SK-N-SH (cell line): ENCODE measurements at regions not wholly inside any gene's neighbourhood (a gene's known extent, or its start where the extent isn't known, plus 50 kb on each side); places are given as distances from the start of the nearest gene placed in this dataset.

Experiments used
- CHD2 ChIP-seq: fragments of 150-350 bp; IDR thresholded peaks from 2 replicates; pipeline ENCODE4 v1.6.1; 2018; ENCODE audit warnings: low read length; ENCODE audit not compliant: partially characterized antibody
- CTCF ChIP-seq: fragments of 200-600 bp; sonication (generic); IDR thresholded peaks from 2 replicates; pipeline ENCODE4 v1.6.1; 2017; ENCODE audit warnings: antibody characterized with exemption, mild to moderate bottlenecking, moderate library complexity
- EP300 ChIP-seq, 2 experiments: IDR thresholded peaks; 2 replicates each; pipeline versions ENCODE4 v1.4.0 to v1.6.1; 2012; ENCODE audit warnings: borderline replicate concordance in 1 of 2, low read depth in 1 of 2, low read length in 1 of 2
- GABPA ChIP-seq: IDR thresholded peaks from 2 replicates; pipeline ENCODE4 v1.4.0; 2012; ENCODE audit warnings: low read depth, mild to moderate bottlenecking
- MXI1 ChIP-seq: IDR thresholded peaks from 2 replicates; pipeline ENCODE4 v1.6.1; 2012; ENCODE audit warnings: mild to moderate bottlenecking, low read depth, low read length, improper control_type of control experiment
- NFIC ChIP-seq: IDR thresholded peaks from 2 replicates; pipeline ENCODE4 v1.4.0; 2012; ENCODE audit warnings: borderline replicate concordance
- POLR2AphosphoS5 ChIP-seq: IDR thresholded peaks from 2 replicates; pipeline ENCODE4 v1.6.1; 2012; ENCODE audit warnings: low read depth, low read length
- RAD21 ChIP-seq: IDR thresholded peaks from 2 replicates; pipeline ENCODE4 v1.6.1; 2012; ENCODE audit warnings: mild to moderate bottlenecking, low read length
- RCOR1 ChIP-seq: fragments of 150-350 bp; IDR thresholded peaks from 2 replicates; pipeline ENCODE4 v1.6.1; 2017; ENCODE audit warnings: antibody characterized with exemption, low read length
- USF2 ChIP-seq: fragments of 150-350 bp; IDR thresholded peaks from 2 replicates; pipeline ENCODE4 v1.6.1; 2017; ENCODE audit warnings: antibody characterized with exemption, low read length, low read depth, borderline replicate concordance

GRCh38 chr2:53511549-53511948 lies 256.1 kb upstream of the CHAC2 start:
- no peak for TF ChIP-seq CTCF
- no peak for TF ChIP-seq USF2
- TF ChIP-seq EP300 (IDR thresholded peaks at IDR 0.05; ENCODE audit: borderline replicate concordance in 1 of 2, low read depth in 1 of 2, low read length in 1 of 2), result no peak
- TF ChIP-seq NFIC, result no peak
- no peak for TF ChIP-seq GABPA
- no peak for TF ChIP-seq RAD21
- no peak for TF ChIP-seq CHD2
- no peak for TF ChIP-seq POLR2AphosphoS5
- no peak for TF ChIP-seq MXI1
- no peak for TF ChIP-seq RCOR1
